ENCODE measurements at regions not wholly inside any gene's neighbourhood (a gene's known extent, or its start where the extent isn't known, plus 50 kb on each side); places are given as distances from the start of the nearest gene placed in this dataset.
A peak's percentile ranks its signal among the peaks of the same experiment; 100 is the strongest.
"Not testable (repeated sequence)": the region's sequence is repeated elsewhere in the genome, so short reads cannot be mapped to it uniquely, and the experiment has no call there.

DNA sequence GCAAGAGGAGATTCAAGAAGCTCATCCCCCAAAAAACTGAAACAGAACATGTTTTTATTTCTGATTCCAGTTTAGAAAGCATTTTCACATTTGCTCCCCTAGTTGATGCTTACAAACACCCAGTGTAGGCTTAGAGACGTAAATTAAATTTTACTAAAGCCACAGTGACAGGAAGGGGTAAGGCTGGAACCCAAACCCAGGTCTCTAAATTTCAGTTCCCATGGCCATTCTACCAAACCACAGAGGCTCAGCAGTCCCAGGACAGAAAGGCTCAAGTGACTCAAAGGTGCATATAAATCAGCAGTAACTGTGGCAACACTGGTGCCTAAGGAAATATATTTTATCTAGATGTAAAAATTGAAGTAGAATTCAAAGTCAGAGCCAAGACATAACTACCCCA is 128.7 kb downstream of the CEP120 start:
- Histone ChIP-seq H3K27ac (no peak overlapping the region), H3K4me3 (no peak overlapping the region)

DNA sequence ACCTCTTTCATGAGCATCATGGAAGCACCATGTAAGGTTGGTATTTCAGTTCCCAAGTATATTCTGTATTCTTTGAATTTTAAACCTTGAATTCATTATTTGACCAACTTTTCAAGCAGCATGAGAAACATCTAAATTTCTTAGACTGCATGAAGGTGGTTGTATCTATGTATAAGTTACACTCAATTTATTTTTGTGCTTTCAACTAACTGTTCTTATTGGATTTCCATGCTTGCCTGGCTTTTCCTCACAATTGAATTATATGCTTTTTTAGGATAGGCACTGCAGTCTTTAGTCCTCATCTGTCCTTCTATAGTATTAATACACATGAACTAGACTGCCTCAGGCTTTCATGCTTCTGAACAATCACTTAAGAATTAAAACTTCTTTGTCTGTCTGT is 134.0 kb downstream of the CEP120 start:
- H3K27ac ChIP-seq, result no peak overlapping the region
- no peak overlapping the region for H3K4me3 ChIP-seq

DNA sequence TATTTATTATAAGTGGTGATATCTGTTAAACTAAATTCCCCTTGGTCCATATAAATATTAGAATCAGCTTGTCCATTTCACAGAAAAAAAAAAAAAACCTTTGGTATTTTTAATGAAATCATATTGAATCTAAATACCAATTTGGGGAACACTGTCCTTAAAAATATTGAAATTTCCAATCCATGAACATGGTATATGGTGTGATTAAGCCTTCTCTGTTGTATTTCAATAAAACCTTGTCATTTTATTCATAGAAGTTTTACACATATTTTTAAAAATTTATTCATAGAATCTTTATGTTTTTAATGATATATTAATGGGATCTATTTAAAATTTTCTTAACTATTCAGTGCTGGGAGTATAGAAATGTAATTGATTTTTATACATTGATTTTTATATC is 135.3 kb downstream of the CEP120 start:
- H3K4me3 ChIP-seq, result no peak overlapping the region
- H3K27ac ChIP-seq, result no peak overlapping the region

DNA sequence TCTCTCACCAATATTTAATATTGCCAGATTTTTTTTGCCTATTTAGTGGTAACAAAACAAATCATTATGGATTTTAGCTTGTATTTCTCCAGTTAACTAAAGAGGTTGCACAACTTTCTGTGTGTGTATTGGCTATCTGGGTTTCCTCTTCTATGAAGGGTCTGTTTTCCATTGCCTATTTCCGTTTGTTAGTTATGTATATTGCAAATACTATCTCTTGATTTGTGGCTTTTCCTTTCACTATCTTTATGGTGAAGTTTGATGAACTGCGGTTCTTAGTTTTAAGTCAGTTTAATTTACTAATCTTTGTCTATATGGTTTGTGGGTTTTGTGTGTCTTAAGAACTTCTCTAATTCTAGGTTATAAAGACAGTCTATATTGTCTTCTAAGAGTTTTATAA is 136.3 kb downstream of the CEP120 start:
- H3K27ac ChIP-seq, result no peak overlapping the region
- no peak overlapping the region for H3K4me3 ChIP-seq

- Histone ChIP-seq H3K27ac (no peak overlapping the region), H3K4me3 (peak overlapping the region in 1 of 7 experiments; percentile 15)
Observed at GRCh38 chr5:123285122-123286023, 137.8 kb downstream of the CEP120 start.

DNA sequence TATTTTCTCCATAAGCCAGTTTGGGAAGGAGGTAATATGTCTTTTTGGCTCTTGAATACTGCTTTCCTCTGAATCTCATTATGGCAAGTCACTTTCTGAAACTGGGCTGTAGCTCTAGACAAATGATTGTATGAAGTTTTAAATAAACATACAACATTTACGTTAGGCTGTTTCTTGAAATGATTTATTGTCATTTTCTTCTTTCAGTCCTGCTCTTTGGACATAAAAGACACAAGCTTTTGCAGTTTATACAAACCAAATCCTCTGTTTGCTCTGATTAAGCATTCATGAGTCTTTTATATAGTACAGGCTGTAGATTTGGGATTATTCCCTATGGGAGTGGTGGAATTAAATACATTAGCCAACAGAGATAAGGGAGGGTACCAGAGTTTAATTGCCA is 139.7 kb downstream of the CEP120 start:
- Histone ChIP-seq H3K27ac (no peak overlapping the region), H3K4me3 (no peak overlapping the region)

- H3K27ac ChIP-seq, result no peak overlapping the region
Observed at GRCh38 chr5:123283031-123283430, 140.2 kb downstream of the CEP120 start.

GRCh38 chr5:123282444-123282843 is 140.8 kb downstream of the CEP120 start:
- H3K4me3 ChIP-seq, result no peak overlapping the region
- H3K27ac ChIP-seq, result no peak overlapping the region

More at GRCh38 chr5:123283031-123283430, 140.2 kb downstream of the CEP120 start:
- H3K4me3 ChIP-seq, result no peak overlapping the region

DNA sequence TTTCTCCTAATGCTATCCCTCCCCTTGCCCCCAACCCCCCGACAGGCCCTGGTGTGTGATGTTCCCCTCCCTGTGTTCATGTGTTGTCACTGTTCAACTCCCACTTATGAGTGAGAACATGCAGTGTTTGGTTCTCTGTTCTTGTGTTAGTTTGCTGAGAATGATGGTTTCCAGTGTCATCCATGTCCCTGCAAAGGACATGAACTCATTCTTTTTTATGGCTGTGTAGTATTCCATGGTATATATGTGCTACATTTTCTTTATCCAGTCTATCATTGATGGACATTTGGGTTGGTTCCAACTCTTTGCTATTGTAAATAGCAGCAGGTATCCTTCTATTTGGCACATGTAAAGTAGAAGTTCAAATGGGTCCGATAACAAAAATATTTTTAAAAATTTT is 142.3 kb downstream of the CEP120 start:
- H3K27ac ChIP-seq, result not testable (repeated sequence)

GRCh38 chr5:123279136-123279535 is 144.1 kb downstream of the CEP120 start:
- Histone ChIP-seq H3K27ac (no peak overlapping the region), H3K4me3 (no peak overlapping the region)

More for the DNA sequence above, 142.3 kb downstream of the CEP120 start:
- not testable (repeated sequence) for H3K4me3 ChIP-seq

DNA sequence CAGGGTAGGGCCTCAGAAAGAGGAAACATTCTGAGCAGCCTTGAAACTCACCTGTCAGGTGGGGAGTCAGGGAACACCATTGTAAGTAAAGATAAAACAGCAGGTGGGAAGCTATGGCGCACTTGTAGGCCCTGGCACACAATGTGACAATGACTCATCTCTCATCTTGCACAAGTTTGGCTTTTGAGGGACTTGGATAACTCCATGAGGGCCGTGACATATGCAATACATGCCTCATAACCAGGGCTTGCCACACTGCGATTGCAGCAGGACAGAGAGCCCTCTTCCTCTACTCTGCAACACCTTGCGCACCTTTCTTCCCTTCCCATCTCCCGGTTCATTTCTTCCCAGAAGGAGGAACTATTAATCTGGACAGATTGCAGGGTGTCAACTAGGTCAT is 144.9 kb downstream of the CEP120 start:
- Histone ChIP-seq H3K27ac (no peak overlapping the region), H3K4me3 (no peak overlapping the region)

DNA sequence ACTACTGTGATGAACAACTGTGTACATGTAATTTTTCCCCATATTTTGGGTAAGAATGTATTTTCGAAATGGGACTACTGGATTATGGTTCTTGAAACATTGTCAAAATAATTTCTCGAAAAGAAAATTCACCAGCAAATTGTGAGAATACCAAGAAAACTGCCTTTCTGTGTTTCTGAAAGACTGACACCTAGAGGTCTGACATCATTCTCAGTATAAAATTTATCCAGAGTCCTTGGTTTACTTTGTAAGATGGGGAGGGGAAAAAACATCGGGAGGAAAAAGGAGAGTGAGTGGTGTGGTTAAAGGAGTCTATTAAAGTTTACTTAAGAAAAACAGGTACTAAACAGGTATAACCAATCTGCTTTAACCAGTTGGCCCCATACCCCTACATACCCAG is 149.2 kb downstream of the CEP120 start:
- Histone ChIP-seq H3K4me3 (no peak overlapping the region), H3K27ac (no peak overlapping the region)

GRCh38 chr5:123273095-123273494 is 150.1 kb downstream of the CEP120 start:
- Histone ChIP-seq H3K4me3 (no peak overlapping the region), H3K27ac (no peak overlapping the region)

DNA sequence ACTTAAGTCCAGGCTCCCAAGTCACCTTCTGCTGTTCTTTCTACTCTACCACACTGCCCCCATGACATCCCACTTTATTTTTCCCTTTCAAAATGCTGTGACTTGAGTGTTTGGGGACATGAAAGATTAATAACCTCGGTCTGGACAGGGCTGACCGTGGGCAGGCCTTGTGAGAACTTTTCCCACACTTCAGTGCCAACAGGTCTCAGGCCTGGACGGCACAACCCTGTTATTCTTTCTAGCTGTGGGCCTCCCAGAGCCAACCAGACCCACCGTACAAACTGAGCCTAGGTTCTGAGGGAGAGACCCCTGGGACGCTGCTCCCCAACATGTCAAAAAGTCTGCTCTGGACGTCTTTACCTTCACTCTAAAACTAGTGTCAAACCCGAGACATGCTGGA is 153.4 kb downstream of the CEP120 start:
- Histone ChIP-seq H3K4me3 (no peak overlapping the region), H3K27ac (no peak overlapping the region)

GRCh38 chr5:123269436-123269835 is 153.8 kb downstream of the CEP120 start:
- Histone ChIP-seq H3K27ac (no peak overlapping the region), H3K4me3 (no peak overlapping the region)

- no peak overlapping the region for H3K4me3 ChIP-seq
- H3K27ac ChIP-seq, result no peak overlapping the region
Observed at GRCh38 chr5:123266365-123266764, 156.8 kb downstream of the CEP120 start.

DNA sequence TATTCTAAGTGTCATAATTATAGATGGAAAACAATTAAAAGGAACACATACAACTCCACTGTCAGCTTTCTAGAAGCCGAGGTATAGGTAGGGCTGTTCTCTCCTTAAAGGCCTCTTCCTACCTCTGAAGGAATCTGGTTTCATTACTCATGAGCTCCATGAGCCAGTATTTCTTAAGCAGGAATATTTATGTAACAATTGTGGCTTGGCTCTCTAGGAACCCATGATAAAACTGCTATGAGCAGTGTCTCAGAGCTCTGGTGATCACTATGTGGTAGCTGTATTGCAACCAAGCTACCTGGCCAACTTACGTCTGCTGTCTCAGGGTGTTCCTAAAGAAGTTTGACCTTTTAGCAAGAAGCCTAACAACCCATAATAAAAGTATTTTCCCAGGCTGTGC is 157.7 kb downstream of the CEP120 start:
- Histone ChIP-seq H3K27ac (no peak overlapping the region), H3K4me3 (no peak overlapping the region)

GRCh38 chr5:123264394-123264793 is 158.8 kb downstream of the CEP120 start:
- H3K27ac ChIP-seq, result no peak overlapping the region
- H3K4me3 ChIP-seq, result no peak overlapping the region

- H3K27ac ChIP-seq, result no peak overlapping the region
Observed at GRCh38 chr5:123263859-123264258, 159.3 kb downstream of the CEP120 start.

DNA sequence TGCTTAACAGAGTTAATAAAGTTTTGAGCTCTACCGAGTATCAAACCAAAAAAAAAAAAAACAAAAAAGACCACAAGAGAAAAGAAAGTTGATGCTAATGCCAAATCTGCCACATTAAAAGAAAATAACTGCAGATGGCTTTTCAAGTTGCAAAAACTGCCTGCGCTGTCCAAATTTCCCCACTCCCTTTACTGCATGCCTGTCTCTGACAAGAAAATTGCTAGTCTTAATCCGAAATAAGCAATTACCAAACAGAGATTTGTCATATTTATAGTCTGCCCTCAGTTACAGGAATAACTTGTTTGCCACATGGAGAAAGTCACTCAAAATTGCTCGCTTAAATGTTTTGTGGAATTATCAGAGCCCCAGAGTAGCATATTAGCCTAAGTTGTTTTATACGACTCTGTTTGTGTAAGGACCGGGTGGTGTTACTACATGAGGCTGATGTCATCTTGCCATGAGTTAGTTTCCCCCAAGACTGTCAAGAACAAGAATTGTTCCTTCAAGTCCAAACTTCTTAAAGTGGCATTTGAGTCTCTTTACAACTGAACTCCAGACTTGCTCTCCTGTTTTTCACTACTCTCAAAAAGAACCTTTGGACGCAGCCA is 160.9 kb downstream of the CEP120 start:
- Histone ChIP-seq H3K4me3 (no peak overlapping the region), H3K27ac (peak overlapping the region in 4 of 21 experiments; percentile 17 to 41 (median 24))

More at GRCh38 chr5:123263859-123264258, 159.3 kb downstream of the CEP120 start:
- H3K4me3 ChIP-seq, result no peak overlapping the region

- H3K27ac ChIP-seq, result peak overlapping the region in 2 of 21 experiments; percentile 17 to 18
- no peak overlapping the region for H3K4me3 ChIP-seq
Observed at GRCh38 chr5:123261752-123262151, 161.5 kb downstream of the CEP120 start.

Data from skin epidermis (tissue), 12 donors.